GM06990 (cell line): ENCODE measurements at regions not wholly inside any gene's neighbourhood (a gene's known extent, or its start where the extent isn't known, plus 50 kb on each side); places are given as distances from the start of the nearest gene placed in this dataset.

Source experiments
- DNase-seq: peaks from one replicate; pipeline ENCODE4 v3.0.0-alpha.2; 2011; ENCODE audit not compliant: insufficient read length; ENCODE audit errors: extremely low read depth
- H3K27me3 ChIP-seq: replicated peaks from 2 replicates; pipeline ENCODE4 v1.6.0; 2011; ENCODE audit warnings: low read length; ENCODE audit not compliant: control insufficient read depth, insufficient read depth
- H3K36me3 ChIP-seq: 2 replicates; pipeline ENCODE4 v1.5.1; 2011; ENCODE audit warnings: low read length; ENCODE audit not compliant: control insufficient read depth, insufficient read depth
- H3K4me3 ChIP-seq: replicated peaks from 2 replicates; pipeline ENCODE4 v1.5.1; 2011; ENCODE audit warnings: low read depth, mild to moderate bottlenecking, control low read depth, low read length
- CTCF ChIP-seq: IDR thresholded peaks from 2 replicates; pipeline ENCODE4 v1.5.1; 2011; ENCODE audit warnings: low read length, control low read depth, mild to moderate bottlenecking, inconsistent platforms; ENCODE audit not compliant: insufficient read depth, poor library complexity, severe bottlenecking

DNA sequence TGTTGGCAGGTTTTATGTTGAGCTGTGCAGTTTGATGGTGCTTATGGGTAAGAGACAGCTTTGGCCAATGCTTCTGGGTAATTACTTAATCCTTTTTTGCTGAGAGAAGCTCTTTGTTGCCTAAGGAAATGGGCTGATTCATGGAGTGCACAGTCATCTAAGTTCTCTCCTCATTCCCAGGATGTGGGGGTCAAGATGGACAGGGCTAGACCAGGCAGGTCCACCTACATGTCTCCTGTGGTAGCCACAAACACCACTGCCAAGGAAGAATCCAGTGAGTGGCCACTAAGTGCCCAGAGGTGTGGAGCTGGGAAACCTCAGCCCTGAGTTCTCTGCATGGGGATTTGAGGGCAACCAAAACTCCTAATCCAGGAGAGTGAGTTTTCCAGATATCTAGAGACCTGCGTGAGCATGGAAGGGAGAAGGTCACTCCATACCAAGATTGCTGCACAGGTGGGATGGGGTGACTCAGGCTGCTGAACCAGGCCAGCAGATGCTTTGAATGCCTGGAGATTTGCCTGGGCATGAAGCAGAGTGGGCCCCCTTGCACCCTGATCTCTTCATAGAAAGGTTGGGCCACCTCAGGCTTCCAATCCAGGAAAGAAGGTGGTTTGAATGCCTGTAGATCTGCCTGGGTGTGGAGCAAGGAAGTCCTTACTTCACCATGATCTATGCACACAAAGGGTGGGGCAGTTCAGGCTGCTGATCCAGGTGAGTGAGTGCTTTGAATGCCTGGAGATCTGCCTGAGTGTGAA, 234.8 kb upstream of the GNPDA2 start:
- DNase-seq, result no peak
- no peak for TF ChIP-seq CTCF
- Histone ChIP-seq H3K36me3 (no peaks in the 10 kb centered on the region), H3K27me3 (no peaks in the 10 kb centered on the region), H3K4me3 (no peak overlapping the region)

DNA sequence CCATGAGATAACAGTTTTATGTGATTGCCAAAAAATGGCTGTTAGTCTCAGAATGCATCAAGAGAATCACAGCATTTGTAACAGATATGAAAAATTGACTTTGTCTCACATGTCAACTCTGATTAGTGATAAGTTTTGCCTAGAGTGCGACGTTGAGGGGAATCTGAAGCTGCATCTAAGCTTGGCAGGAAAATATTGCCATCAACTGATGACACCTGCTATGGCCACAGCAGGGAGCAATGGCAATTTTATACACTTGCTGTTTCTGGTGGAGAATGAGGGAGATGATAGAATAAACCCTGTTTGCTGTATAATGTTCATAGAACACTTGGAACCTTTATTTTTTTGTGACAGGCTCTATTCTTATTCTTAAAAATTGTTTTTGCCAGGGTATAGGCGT, 205.4 kb upstream of the GNPDA2 start:
- DNase-seq, result no peak
- no peaks in the 10 kb centered on the region for H3K36me3 ChIP-seq
- no peak overlapping the region for H3K4me3 ChIP-seq
- H3K27me3 ChIP-seq, result no peaks in the 10 kb centered on the region
- no peak for TF ChIP-seq CTCF

DNA sequence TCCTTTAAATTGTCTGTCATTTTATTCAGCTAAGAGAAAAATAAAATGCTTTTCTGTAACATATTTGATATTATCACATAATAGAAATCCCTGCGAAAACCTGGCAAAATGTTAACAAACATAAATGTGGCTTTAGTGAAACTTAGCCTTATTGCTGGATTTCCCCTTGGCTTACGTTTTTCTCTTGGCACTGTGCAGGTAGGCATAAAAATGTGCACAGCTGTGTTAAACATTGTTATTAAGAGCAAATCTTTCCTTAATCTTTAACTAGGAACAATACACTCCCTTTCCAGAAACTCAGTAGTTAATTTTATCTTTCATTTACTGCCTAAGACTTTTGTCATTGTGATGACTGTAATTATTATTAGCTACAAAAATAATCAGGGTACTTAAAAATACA, 202.4 kb upstream of the GNPDA2 start:
- no peak overlapping the region for H3K4me3 ChIP-seq
- no peaks in the 10 kb centered on the region for H3K27me3 ChIP-seq
- no peak for DNase-seq
- TF ChIP-seq CTCF, result no peak
- H3K36me3 ChIP-seq, result no peaks in the 10 kb centered on the region

DNA sequence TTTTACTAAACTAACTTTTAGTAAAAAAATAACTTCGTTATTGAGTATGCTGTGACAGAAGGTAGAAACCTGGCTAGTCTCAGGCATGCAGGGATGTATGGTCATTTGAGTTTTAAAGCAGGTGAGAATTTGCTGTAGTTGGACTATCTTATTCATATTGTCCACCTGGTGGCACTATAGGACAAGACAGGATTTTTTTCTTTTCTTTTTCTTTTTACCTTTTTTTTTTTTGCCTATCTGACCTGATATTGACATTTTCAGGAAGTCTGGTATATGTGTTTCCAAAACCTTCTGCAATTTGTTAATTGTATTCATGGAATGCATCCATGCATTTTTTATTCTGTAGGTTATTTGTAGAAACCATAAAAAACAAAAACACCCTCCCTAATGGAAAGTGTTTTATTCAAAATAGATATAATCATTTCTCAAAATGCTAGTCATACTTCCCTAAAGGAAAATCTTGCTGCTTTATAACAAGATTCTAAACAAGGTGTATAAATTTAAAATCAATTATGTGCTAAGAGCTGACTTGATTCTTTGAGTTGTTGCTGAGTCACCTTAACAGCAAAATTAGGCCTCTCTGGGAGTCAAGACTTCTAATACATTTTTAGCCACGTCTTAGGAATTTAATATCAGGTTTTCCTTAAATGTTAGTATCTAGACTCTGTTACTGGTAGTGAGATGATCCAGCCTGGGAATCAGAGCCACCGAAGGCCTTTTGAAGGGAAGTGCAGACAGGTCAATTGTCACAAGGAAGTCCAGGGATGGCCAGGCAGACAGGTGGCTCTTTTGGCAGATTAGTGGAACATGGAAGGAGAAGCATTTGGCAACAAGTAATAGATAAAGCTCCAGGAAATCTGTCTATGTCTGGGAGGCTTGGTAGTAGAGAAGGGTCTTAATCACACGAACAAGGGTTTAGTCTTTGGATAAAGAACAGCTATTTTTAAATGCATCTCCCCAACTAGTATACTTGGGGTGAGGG, 201.3 kb upstream of the GNPDA2 start:
- H3K36me3 ChIP-seq, result no peaks in the 10 kb centered on the region
- TF ChIP-seq CTCF, result peak; percentile 48
- H3K4me3 ChIP-seq, result no peak overlapping the region
- no peak for DNase-seq
- H3K27me3 ChIP-seq, result no peaks in the 10 kb centered on the region

GRCh38 chr4:44916411-44916810, 190.1 kb upstream of the GNPDA2 start:
- no peaks in the 10 kb centered on the region for H3K36me3 ChIP-seq
- no peak overlapping the region for H3K4me3 ChIP-seq
- no peak for DNase-seq
- TF ChIP-seq CTCF, result no peak
- no peaks in the 10 kb centered on the region for H3K27me3 ChIP-seq
